ENCODE measurements at regions not wholly inside any gene's neighbourhood (a gene's known extent, or its start where the extent isn't known, plus 50 kb on each side); places are given as distances from the start of the nearest gene placed in this dataset.
A peak's percentile ranks its signal among the peaks of the same experiment; 100 is the strongest.

DNA sequence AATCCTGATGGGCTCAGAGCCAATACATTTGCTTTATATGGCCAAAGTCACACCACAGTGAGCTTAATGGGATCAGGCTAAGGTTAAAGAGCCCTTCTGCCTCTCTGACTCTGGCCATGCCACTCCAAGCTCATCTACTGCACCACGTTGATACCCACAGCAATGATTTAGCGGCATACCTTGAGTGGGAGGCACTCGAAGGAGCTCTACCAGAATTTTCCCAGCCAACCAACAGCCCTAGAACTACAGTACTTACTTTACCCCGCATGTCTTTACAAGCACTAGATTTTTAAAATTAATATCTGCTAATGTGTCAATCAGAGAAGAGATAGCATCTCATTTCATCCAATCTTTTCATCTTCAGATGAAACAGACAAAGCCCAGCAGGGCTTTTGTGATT is 300.5 kb downstream of the GRIN2B start:
- DNase-seq (ENCODE audit: low read depth), result no peak

DNA sequence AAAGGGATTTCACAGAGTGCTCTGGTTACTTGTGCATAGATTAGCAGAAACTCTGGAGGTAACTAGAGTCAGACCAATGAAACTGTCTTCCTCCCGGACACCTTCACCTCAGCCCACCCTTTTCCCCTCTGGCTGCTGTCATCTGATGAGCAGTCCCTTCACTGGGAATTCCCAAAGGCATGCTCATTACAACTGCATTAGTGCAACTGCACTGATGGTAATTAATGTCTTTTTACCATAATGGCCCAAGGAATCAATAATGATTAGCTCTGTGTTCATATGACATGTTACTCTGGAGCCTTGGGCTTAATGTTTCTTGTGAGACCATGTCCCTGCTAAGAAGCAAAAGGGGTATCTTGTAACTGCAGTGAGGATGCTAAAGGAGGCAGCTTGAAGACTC is 304.5 kb downstream of the GRIN2B start:
- no peak for DNase-seq (ENCODE audit: low read depth)

DNA sequence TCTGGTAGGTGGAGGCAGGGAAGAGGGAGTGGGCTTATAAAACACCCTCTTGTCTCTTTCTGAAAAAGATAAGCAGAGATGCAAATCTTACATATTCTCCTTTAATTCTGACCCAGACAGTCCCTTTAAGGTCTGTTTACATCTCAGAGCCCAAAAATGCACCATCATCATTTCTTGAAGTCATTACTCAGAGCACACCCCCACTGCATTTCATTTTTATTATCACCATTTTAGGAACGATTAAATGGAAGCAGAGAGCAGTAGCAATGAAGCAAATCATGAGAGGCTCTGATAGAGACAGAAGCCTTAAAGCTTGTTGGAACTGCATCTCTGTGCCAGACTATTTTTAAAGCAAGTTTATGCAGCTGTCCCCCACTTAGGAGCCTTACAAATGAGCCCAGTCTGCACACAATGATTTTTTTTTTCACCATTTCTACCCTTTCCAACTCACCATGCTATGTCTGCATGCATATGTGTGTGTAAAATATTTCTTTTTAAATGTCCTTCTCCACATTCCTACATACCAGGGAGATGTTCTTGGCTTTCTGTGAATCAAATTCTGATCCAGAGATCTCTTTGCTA is 311.0 kb downstream of the GRIN2B start:
- no peak for DNase-seq (ENCODE audit: low read depth)

DNA sequence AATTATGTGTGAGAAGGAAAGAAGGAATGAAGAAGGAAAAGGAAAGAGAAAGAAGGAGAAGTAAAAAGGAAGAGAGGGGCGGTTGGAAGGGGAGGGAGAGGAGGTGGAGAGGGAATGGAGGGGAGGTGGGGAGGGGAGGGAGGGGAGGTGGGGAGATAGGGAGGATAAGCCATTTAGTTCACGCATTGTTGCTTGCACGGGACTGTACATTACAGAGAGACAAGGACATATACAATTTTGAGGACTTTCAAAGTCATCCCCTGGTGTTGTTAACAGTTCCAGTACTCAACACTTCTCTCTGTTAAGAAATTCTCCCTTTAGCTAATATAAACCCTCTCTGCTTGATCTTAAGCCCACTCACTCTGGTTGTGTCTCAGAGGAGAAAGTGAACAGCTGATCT is 312.5 kb downstream of the GRIN2B start:
- no peak for DNase-seq (ENCODE audit: low read depth)

DNA sequence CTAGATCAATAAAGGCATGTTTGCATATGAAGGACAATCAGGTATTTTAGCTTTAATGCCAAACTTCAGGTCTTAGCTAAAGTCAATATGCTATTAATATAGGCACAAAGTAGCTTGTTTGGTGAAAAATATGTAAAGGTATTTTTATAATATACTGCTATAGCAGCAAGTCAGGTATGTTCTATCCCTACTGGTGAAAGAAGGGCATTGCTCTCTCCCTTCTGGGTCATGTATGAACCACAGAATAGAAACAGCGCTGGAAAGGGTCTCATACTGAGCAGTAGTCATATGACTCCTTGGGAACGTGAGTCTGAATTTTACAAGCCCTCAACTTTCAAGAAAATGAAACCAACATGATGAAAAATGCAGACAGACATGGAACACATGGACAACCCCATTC is 314.6 kb downstream of the GRIN2B start:
- no peak for DNase-seq (ENCODE audit: low read depth)

DNA sequence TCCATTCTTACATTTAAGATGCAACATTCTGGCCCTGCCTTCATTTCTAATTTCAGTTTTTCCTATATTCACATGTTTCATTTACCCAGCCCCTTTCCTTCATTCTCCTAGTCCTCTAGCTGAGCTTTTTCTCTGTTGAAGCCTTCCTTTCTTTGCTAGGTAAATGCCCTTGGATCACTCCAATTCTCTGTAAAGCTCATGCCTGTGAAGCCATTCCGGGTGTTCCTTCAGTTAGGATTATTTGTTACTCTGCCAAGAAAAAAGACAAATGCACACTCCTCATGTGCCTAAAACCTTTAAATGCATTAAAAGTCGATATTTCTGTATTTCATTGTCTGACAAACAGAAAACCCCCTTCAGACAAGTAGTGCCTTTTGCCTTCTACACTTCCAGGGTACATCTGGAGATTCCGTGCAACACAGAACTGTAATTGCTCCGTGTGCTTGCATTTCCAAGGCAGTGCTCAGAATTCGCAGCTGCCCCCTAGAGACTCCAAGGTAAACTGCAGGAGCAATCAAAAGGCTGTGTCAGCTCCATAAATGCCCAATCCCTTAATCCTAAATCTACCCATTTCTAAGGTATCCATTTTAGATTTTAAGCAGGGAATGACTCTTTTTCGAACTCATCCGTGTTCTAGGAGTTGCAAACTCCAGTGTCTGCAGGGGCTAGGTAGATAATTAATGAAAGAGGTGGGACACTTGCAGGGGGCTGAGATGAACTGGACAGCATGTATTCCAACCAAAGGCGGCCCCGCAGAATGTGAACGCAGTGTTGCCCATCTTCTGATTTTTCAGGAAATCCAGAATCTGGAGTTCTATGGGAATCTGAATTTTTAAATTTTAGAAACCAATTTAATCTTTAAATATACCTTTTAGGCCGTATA is 320.2 kb downstream of the GRIN2B start:
- peak; percentile 2 for DNase-seq (ENCODE audit: low read depth)

DNA sequence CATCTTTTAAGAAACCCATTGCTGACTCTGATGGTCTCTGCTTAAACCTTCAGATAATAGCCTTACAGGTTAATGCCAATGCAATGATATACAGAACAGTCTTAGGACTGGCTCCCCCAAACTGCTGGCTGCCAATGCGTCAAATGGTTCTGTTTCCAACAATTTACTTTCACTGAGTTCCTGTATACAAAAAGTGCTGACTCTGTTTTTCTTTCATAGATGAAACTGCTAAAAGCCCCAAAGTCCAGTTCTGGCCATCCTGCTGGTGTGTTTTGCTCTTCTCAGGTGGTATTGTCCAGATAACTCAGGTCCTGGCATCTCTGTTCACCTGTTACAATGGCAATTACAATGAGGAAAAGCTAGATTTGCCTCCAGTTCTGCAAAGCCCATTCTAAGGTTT is 326.9 kb downstream of the GRIN2B start:
- no peak for DNase-seq (ENCODE audit: low read depth)

DNA sequence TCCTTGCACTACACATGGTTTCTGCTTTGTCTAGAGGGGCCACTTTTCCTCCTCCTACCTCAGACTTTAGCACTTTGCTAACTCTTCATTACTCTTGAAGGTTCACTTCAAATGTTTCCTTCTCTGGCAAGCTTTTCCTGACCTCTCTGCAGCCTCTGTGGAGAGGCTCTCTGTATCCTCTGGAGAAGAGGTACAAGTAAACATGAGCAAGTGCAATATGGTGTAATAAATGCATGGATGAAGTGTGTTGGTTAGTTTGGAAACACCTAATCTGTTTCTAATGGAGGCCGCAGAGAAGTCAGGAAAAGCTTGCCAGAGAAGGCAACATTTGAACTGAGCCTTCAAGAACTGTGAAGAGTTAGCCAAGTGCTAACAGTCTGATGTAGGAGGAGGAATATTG is 329.3 kb downstream of the GRIN2B start:
- no peak for DNase-seq (ENCODE audit: low read depth)

DNA sequence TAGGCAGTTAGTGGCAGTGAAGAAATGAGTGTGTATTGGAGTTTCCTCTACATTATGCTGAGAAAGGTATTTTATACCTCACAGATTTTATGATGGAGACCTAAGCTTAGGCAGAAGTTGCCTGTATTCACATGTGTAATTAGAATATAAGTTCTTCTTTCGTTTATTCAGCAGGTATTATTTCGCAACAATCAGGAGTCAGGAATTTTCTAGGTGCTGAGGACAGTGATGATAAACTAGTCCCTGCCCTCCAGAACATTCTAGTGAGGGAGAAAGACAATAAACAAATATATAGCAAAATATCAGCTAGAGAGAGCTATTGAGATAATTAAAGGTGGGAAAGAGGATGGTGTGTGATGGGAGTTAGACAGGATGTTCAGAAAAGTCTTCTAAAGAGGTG is 345.7 kb downstream of the GRIN2B start:
- no peak for DNase-seq (ENCODE audit: low read depth)

DNA sequence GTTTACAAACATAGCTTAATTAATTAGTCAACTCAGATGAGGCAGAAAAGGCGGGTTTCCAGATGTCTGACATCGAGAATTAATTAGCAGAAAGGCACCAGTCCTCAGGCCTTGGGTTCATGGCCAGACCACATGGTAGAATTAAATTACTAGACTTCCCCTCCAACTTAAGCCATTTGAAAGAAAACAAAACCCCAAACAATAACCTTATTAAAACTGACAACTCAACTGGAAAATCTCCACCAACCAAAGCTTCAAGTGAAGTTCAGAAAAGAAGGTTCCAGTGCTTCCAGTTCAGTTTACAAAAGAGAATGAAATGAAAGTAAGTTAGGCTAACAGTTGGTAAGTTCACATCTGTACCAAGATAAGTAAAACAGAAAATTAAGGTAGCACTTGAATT is 349.5 kb downstream of the GRIN2B start:
- DNase-seq (ENCODE audit: low read depth), result no peak

DNA sequence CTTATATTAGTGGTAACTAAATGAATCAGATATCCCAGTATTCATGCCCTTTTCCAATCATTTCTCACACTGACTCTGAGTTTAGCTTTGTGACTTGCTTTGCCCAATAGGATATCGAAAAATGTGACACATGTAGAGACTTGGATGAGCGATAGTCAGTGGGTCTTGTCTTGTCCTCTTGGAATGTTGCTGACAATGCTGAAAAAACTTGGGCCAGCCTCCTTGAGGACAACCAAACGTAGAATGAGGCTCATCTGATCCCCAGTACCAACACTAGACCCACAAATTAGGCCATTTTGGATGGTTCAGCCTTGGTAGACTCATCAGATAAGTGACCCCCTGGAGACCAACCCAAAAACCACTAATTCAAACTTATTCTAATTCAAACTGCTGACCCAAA is 351.0 kb downstream of the GRIN2B start:
- no peak for DNase-seq (ENCODE audit: low read depth)

DNA sequence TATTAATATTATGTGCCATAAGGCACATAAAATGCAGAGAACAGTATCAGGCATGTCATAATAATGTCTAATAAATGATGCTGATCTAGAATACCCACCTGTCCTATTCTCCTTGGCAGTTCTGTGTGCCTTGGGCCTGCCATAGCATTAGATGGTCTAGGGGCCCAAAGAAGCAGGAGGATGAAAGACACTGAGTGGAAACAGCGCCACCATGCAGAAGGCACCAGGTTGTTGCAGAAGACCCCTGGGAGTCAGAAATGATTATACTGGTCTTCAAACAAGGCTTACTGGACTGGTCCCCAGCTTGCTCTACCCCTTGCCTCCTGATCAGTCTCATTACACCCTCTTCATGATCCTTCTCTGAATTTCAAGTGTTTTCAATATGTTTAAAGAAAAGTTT is 353.3 kb downstream of the GRIN2B start:
- no peak for DNase-seq (ENCODE audit: low read depth)

DNA sequence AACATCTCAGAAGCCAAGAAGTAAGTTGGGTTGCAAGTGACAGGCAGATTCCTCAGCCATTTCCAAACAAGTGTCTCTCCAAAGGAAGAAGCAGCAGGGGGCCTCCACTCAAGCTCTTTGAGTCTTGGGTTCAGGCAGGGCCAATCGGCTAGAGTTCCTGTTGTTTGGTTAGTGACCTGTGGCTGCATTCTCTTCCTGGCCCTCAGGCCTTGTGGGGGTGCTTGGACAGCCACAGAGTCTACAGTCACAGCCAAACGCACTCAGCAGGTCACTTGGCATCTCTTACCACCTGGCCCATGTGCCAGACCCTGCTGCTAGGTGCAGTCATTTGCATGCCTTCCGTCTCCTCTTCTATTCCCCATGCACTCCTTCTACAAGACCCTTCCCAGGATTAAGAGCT is 353.9 kb downstream of the GRIN2B start:
- DNase-seq (ENCODE audit: low read depth), result no peak

DNA sequence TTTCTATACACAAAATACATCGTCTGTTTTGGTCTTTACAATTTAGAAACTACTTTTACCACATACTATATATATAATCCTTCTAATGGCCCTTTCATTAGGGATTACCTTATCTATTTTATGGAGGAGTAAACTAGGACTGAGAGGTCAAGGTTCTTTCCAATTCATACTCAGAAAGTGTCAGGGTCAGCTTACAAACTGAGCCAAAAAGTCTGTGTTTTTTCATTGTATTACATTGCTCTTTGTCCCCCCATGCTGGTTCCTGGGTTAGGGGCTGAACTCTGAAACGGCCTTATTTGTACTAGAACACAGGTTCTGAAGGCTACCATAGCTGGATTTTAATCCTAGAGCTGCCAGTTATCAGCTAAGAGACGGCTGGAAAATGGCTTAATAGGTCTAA is 368.1 kb downstream of the GRIN2B start:
- no peak for DNase-seq (ENCODE audit: low read depth)

DNA sequence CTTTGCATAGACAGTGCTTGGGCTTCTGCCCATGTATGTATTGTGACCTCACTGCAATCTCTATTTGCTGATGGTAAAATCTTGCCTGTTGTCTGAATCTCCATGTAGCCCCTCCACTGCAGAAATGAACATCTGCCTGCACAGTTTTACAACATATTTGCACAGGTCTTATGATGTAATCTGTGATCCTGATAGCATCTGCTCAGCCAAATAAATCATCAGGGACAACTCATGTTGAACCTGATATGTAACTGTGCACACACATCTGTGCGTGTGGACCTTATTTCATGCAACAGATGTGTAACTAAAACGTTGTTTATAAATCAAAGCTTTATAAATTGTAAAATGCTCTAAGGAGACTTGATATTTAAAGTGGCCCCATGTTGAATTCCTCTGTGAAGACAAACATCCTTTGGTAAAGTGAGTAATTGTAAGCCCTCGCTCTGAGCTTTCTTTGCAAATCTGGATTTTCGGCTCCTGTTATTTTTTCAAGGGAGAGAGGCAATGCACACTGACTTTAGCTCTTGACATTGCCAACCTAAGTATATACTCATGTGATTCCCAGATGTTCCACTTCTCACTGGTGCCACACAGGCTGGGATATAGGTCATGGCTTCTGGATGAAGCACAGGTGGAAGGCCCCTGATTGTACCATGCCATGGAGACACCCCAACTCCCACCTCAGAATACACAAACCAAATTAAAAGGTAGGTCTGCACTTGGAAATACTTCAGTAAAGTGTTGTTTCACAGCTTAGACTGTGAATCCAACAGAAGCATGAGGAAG is 371.3 kb downstream of the GRIN2B start:
- DNase-seq (ENCODE audit: low read depth), result no peak

DNA sequence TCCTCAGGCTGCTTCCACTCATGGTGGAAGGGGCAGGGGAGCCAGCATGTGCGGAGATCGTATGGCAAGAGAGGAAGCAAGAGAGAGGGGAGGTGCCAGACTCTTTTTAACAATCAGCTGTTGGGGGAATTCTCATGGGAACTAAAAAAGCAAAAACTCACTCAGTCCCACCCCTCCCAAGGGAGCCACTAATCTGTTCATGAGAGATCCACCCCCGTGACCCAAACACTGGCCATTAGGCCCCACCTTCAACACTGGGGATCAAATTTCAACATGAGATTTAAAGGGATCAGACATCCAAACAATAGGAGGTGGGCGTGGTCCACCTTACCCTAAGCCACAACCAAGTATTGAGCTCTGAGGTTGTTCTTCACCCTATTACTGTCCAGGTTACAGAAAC is 375.1 kb downstream of the GRIN2B start:
- DNase-seq (ENCODE audit: low read depth), result no peak

DNA sequence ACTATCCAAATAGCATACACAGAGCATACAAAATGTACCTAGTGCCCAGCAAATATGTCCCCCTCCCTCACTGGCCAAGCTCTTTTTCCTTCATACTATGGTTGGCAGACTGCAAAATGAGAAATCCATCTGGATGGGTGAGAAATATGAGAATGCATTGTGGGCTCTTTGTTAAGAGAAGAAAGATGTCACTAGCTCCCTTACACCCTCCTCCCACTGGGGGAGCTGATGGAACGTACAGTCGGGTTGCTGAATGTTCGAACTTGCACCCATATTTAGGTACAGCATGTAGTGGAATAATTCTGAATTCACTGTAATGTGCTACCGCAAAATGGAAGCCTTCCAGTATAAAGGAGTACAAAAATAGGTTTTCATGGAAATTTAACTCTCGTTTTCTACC is 377.4 kb downstream of the GRIN2B start:
- no peak for DNase-seq (ENCODE audit: low read depth)

DNA sequence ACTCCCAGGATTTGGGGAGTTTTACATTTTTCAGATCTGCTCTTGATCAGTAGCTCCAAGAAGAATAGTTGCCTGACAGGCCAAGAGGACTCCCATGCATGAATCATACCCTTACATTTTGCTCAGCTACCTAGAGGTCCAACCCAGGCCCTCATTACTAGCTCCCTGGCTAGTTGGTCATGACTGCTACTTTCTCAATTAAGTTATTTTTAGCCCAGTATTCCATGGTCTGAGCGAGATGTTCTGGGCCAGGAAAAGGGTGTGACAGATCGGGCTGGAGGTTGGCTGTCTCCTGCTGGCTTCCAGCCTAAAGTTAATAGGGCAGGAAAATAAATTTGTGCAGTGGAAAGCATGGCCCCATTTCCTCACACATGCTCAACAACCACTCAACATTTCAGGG is 379.2 kb downstream of the GRIN2B start:
- DNase-seq (ENCODE audit: low read depth), result no peak

DNA sequence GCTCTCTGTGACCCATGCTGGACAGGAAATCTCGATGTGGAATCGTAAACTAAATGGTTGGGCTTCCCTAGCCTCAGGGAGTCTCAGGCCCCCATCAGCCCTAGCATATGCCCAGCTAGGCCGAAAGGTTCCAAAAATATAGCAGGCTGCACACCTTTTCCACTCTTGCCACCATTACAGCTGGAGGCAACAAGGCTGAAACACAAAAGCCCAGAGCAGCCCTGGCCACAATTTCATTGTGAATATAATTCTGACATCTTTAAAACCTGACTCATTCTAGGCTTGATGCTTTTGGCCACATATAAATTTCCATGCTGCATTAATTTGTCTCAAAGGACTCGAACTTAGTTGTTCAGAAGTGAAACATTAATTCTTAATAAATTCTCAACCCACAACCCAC is 382.2 kb downstream of the GRIN2B start:
- DNase-seq (ENCODE audit: low read depth), result no peak

DNA sequence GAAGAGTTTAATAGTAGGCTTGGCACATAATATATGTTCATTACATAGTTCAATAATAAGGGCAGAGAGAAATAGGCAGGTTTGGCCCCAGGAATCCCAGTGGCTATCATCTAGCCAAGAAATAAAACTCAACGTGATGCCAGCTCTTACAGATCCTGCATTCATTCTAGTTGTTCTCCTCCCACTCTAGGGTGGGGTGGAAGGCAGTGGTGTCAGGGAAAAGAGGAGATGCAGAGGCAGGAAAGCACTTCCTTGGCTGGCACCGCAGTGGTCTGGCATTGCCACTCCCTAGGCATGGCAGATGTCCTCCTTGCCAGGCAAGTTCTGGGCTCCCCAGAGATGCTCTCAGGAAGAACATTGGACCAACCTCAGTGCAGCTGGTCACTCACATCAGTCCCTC is 383.6 kb downstream of the GRIN2B start:
- DNase-seq (ENCODE audit: low read depth), result no peak

DNA sequence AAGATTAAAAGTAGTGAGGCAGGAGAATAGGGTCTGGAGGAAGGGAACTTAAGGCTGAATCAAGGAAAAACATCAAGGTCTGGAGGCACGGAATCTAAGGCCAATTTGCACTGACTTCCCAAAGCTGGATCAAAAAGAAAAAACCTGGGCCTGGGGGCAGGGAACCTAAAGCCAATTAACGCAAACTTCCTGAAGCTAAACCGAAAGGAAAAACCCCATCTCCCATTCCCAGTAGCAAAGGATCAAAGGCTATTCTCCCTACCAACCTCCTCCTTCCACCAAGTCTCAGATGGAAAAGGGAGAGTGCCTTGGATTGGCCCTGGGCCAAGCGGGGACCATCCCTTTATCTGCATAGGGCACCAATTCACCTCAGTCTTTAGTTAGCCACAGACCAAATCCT is 384.2 kb downstream of the GRIN2B start:
- DNase-seq (ENCODE audit: low read depth), result no peak

DNA sequence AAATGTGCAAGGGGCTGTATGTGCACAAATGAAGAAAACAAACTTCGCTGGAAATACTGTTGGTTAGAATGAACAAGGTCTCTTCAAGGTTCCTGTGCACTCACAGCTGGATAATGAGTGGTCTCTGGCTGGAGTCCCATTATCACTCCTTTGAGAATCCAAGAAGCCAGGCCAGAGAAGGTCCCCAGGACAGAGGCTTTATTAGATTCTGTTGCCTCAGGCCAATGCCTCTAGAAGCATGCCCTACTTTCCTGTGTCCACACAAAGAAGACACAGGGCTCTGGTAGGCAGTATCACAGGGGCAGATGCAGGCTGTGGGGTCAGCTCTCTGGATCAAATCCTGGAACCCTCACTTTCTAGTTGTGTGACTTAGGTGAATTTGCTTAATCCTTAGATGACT is 384.7 kb downstream of the GRIN2B start:
- no peak for DNase-seq (ENCODE audit: low read depth)
